ENCODE measurements at regions not wholly inside any gene's neighbourhood (a gene's known extent, or its start where the extent isn't known, plus 50 kb on each side); places are given as distances from the start of the nearest gene placed in this dataset.
"Not testable (repeated sequence)": the region's sequence is repeated elsewhere in the genome, so short reads cannot be mapped to it uniquely, and the experiment has no call there.

DNA sequence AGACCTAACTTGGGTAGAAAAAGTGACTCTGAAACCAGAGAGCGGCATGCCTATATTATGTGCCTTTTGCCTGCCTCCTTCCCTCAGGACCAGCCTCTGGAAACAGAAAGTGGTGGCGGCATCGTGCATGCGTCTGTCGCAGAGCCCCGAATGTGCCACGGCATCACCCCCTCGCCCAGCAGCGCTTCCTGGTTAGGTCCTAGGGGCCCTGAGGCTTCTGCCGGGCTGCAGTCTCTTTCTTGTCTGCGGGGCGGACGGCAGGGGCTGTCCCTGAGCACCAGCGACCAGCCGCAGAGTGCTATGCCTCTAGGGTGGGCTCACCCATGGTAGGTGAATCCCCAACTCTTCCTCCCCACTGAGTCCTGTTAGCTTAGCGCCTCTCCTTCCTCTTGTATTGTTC lies 68.7 kb downstream of the VSIG4 start:
- no peak for DNase-seq

DNA sequence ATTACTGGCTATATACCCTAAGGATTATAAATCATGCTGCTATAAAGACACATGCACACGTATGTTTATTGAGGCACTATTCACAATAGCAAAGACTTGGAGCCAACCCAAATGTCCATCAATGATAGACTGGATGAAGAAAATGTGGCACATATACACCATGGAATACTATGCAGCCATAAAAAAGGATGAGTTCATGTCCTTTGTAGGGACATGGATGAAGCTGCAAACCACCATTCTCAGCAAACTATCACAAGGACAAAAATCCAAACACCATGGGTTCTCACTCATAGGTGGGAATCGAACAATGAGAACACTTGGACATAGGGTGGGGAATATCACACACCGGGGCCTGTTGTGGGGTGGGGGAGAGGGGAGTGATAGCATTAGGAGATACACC lies 72.7 kb downstream of the VSIG4 start:
- not testable (repeated sequence) for DNase-seq

DNA sequence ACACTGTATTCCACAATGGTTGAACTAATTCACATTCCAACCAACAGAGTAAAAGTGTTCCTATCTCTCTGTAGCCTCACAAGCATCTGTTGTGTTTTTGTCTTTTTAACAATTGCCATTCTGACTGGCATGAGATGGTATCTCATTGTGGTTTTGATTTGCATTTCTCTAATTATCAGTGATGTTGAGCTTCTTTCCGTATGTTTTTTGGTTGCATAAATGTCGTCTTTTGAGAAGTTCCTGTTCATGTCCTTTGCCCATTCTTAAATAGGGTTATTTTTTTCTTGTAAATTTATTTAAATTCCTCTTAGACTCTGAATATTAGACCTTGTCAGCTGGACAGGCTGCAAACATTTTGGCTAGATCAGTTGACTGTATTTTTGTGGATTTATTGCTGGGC lies 78.2 kb downstream of the VSIG4 start:
- no peak for DNase-seq

DNA sequence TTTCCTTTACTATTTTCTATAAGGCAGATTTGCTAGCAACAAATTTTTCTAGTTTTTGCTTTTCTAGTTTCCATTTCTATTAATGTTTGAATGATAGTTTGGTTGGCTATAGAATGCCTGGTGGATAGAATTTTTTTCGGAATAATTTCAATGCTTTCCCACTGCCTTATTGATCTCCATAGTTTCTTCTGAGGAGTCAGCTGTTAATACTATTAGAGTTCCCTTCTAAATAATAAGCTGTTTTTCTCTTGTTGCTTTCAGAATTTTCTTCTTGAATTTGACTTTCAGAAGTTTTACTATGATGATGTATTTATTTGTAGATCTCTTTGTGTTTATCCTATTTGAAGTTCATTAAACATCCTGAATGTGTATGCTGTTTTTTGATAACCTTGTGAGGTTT lies 91.8 kb downstream of the VSIG4 start:
- no peak for DNase-seq

DNA sequence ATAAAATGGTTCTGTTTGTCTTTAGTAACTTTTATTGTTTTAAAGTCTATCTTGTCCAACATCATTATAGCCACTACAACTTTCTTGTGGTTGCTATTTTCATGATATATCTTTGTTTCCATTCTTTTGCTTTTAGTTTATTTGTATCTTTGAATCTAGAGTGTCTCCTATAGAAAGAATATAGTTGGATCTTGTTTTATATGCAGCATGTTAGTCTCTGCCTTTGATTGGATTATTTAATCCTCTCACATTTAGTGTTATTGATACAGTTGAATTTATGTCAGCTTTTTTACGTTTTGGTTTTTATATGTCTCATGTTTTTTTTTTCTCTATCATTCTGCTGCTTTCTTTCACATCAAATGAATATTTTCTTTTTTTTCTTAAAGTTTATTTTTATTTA lies 98.1 kb downstream of the VSIG4 start:
- no peak for DNase-seq

DNA sequence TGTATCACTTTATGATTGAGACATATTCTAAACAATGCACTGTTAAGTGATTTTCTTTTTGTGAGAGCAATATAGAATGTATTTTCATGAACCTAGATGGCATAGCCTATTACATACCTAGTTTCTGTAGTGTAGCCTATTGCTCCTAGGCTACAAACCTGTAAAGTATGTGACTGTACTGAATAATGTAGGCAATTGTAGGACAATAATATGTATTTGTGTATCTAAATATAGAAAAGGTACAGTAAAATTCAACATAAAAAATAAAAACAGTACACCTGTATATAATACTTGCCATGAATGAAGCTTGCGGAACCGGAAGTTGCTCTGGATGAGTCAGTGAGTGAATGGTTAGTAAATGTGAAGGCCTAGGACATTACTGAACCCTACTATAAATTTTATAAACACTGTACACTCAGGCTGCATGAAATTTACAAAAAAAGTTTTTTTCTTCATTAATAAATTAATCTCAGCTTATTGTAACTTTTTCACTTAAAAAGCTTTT lies 106.7 kb downstream of the VSIG4 start:
- no peak for DNase-seq

DNA sequence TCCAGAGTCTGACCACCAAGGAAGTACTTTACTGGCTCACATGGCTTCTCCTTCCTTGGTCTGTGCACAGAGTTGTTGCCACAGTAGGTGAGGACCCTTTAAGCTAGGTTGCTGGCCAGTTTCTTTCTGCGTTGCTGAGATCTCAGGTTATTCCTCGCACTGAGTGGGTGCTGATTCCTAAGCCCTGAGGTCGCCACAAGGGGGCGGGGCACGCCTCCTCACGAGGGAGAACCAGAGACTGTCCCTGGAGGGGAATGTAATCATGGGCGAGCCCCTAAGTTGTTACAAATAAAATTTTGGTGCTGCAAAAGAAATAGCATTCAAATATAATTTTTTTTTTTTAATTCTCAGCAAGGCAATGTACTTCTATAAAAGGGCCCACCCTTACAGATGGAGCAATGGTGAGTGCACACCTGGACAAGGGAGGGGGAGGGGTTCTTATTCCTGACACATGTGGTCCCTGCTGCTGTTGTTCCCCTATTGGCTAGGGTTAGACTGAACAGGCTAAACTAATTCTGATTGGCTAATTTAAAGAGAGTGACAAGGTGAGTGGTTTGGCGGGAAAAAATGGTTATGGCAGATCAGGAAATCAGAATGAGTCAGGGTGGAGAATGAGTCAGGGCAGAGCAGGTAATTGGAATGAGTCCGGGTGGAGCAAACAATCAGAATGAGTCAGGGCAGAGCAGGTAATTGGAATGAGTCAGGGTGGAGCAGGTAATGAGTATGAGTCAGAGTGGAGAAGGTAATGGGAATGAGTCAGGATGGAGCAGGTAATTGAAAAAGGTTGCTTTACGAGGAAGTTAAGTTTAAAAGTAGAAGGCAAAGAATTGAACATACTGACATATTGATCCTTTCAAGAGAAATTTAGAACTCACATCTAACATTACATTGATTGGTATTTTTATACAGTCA lies 107.5 kb downstream of the VSIG4 start:
- no peak for DNase-seq

DNA sequence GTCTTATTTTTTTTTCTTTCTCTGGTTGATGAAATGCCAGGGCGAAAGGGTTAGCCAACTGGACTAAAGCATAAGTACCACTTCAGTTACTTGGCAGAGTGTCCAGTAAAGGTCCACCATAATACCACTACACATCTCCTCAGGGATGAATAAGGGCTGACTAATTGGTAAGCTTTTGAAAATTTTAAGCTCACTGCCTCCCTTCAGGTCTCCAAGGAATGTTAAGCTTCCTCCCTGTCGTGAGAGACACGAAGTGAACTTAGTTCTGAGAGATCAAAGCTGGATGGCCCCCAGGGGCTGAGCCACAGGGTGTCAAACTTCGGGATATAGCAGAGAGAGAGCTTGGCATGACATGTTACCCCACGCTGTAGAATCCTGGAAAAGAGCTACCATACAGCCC lies 111.4 kb downstream of the VSIG4 start:
- DNase-seq: no peak

DNA sequence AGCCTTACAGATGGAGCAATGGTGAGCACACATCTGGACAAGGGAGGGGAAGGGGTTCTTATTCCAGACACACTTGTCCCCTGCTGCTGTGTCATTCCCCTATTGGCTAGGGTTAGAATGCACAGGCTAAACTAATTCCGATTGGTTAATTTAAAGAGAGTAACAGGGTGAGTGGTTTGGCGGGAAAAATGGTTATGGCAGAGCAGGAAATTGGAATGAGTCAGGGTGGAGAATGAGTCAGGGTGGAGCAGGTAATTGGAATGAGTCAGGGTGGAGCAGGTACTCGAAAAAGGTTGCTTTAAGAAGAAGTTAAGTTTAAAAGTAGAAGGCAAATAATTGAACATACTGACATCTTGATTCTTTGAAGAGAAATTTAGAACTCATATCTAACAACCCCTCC lies 112.5 kb downstream of the VSIG4 start:
- not testable (repeated sequence) for DNase-seq

DNA sequence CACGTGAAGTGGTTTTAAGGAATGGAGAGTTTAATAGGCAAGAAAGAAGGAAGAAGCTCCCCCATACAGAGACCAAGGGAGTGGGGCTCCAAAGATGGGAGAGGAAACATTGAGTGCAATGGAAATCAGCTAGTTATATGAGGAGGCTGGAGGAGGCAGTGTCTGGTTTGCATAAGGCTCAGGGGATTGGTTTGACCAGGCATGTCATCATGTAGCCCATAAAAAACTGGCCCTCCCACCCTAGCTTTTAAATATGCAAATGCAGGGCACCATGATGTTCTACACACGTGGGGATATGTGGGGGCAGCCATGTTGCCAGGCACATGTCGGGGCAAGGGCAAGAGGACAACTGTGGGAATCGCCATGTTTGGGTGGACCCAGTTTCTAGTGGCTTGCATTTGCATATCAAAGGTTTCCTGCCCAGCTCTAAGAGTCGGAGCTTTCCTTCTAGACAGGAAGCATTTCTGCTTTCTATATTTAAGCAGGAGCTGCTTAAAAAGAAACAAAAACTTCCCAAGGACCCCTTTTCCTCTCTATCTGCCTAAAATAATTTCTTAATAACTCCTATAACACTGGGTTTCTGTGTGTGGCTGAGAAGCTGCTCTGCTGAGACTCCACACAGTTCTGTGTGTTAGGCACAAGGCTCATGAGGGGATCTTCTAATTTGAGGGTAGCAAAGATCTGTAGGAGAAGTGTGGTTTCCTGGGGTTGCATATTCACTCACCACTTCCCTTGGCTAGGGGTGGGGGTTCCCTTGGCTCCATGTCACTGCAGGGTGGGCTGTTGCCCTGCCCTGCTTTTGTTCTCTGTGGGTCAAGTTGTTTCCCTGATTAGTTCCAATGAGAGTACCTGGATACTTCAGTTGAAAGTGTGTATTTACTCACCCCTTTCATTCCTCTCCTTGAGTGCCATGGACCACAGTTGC lies 113.5 kb downstream of the VSIG4 start:
- DNase-seq: peak; percentile 55

DNA sequence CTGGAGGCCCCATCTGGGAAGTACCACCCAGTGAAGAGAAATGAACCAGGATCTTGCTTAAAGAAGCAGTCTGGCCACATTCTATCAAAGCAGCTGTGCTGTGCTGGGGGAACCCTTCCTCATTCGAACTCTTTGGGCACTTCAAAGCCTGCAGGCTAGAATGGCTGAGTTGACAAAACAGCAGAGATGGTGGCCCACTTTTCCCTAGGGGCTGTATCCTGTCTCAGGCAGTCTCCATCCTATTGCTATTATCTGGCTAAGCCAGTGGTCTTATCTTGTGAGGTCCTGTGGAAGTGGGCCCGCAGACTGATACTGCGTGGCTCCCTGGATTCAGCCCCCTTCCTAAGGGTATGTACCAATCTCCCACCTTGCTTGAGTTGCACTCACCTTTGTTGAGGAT lies 114.3 kb downstream of the VSIG4 start:
- no peak for DNase-seq

DNA sequence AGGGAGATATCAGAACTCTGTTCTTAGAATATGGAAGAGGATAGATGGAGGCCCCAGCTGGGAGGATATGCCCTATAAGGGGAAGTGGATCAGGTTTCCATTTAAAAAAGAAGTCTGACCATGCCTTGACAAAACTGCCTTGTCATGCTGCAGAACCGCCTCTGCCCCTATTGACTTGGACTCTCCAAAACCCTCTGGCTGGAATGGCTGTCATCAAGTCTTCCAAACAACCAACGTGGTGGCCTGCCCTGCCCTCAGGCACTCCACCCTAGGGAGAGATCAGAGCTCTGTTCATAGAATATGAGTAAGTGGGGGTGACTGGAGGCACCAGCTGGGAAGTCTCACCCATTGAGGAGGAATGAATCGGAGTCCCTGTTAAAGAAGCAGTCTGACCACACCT lies 114.9 kb downstream of the VSIG4 start:
- DNase-seq: peak; percentile 25

DNA sequence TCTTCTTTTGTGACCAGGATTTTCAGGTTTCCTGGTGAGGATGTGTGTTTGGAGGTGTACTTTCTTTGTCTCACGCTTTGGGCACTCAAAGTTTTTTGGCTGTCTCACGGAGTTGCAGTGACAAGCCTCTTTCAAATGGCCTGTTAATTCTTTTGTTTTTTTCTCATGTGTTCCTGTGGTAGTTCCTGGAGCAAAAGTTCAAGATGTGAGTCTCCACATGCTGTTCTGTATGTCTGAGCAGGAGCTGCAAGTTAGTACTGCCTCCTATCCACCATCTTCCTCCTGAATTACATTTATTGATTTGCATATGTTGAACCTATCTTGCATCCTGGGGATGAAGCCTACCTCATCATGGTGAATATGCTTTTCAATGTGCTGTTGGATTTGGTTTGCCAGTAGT lies 118.5 kb downstream of the VSIG4 start:
- DNase-seq: no peak

DNA sequence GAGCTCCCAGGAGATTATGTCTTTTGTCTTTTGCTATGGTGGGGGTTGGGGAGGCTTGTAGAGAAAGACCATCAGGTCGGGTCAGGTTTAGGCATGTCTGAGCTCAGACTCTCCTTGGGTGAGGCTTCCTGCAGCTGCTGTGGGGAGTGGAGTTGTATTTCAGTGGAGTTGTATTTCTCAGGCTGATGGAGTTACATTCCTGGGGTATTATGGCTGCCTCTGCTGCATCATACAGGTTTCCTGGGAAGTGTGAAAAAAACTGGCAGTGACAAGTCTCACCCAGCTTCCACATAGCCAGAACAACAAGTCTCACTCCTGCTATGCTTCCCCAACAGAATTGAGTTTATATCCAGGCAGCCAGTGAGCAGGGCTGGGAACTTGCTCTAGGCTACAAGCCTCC lies 119.3 kb downstream of the VSIG4 start:
- DNase-seq: no peak

DNA sequence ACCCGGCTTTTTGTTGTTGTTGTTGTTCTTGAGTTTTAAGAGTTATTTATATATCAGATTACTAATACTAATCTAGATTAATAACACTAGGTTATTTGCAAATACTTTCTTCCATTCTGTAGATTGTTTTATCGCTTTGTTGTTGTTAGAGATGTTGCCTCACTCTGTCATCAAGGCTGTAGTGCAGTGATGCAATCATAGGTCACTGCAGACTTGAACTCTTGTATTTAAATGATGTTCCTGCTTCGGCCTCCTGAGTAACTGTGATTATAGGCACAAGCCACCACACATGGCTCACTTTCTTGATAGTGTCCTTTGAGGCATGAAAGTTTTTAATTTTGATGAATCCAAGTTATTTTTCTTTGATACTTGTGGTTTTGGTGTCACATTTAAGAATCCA lies 129.0 kb downstream of the VSIG4 start:
- DNase-seq: peak; percentile 16

DNA sequence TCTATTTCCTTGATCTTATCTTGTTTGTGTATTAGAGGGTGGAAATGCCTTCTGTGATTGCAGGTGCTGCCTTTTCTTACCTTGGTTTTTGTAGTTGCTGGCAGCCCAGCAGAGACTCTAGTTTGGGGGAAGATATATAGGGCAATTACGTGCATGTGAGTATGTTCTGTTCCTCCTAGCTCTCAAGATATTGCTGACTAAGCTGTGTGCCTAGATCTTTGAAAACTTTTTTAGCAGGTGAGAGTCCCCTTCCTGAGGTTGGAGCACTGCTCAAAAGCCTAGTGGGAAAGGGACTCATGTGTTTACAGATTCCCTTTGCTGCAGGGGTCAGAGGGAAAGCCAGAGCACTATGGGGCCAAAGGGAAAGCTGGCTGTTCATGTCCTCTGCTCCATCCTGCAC lies 136.1 kb downstream of the VSIG4 start:
- no peak for DNase-seq

DNA sequence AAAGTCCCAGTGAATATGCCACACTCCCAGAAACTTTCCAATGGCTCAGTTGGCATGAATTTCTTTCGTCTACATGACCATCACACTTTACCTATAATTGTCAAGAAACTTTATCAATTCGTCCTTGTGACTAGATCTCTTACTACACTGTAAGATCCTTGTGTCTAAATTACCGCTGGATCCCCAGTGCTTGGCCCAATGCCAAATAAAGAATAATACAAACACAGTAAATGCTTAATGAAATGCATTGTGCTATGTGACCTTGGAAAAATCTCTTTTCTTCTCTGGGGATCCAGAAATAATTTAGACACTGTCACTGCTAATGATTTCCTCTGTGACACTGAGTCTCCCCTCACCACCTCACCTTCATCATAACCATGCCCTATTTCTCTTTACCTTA lies 137.9 kb downstream of the VSIG4 start:
- no peak for DNase-seq

DNA sequence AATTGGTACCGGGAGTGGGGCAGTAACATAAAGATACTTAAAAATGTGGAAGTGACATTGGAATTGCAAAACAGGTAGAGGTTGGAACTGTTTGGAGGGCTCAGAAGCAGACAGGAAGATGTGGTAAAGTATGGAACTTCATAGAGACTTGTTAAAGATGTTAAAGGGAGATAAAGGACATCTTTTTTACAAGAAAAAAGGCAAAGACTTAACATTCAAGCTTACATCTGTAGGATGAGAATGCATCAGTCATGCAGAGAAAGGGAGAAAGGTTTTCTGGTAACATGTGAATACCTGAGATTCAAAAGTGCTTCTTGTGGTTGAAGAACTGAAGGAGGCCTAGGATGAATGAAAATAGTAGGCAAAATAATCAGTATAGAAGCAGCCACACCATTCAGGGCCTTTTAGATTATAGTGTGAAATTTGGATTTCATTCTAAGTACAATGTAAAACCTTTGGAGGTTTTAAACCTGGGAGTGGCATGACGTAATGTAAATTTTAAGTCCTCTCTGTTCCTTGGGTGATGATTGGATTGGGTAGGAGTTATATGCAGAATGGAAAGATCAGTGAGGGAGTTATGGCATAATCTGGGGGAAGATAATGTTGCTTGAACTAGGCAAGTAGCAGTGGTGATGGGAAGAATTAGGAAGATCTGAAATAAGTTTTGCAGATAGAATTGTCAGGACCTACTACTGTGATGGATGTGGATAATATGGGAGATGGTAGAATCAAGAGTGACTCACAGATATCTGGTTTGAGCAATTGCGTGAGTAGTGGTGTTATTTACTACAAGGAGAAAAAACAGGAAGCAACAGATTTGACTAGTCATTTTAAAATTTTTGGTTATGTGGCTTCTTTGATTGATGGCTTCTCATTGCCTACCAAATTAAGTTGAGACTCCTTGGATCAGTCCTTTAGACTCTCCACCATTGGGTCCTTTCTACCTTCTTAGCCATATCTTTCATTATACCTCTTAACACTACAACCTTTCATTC lies 138.7 kb downstream of the VSIG4 start:
- DNase-seq: peak; percentile 58

DNA sequence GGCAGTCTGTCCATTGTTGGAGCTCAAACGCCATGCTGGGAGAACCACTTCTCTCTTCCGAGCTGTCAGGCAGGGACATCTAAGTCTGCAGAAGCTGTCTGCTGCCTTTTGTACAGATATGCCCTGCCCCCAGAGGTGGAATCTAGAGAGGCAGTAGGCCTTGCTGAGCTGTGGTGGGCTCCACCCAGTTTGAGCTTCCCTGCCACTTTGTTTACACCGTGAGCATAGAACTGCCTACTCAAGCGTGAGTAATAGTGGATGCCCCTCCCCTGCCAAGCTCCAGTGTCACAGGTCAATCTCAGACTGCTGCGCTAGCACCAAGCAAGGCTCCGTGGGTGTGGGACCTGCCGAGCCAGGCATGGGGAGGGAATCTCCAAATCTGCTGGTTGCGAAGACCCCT lies 145.7 kb downstream of the VSIG4 start:
- DNase-seq: no peak

DNA sequence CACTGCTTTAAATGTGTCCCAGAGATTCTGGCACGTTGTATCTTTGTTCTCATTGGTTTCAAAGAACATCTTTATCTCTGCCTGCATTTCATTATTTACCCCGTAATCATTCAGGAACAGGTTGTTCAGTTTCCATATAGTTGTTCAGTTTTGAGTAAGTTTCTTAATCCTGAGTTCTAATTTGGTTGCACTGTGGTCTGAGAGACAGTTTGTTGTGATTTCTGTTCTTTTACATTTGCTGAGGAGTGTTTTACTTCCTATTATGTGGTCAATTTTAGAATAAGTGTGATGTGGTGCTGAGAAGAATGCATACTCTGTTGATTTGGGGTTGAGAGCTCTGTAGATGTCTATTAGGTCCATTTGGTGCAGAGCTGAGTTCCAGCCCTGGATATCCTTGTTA lies 148.1 kb downstream of the VSIG4 start:
- not testable (repeated sequence) for DNase-seq

DNA sequence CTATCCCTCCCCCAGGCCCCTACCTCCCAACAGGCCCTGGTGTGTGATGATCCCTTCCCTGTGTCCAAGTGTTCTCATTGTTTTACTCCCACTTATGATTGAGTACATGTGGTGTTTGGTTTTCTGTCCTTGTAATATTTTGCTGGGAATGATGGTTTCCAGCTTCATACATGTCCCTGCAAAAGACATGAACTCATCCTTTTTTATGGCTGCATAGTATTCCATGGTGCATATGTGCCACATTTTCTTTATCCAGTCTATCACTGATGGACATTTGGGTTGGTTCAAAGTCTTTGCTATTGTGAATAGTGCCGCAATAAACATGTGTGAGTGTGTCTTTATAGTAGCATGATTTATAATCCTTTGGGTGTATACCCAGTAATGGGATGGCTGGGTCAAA lies 151.7 kb downstream of the VSIG4 start:
- DNase-seq: not testable (repeated sequence)

DNA sequence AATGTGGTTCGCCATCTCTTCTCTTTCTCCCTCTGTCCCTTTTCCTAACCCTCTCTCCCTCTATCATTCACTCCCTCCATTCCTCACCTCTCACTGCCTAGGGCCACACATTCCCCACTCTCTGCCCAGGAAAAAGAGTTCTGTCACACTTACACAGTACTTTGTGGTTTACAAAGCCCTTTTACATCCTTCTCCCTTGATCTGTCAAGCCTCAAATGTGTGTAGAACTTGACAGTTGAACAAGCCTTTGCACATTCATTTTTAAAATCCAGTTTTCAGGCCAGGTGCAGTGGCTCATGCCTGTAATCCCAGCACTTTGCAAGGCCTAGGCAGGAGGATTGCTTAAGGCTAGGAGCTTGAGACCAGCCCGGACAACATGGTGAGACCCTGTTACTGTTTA lies 156.3 kb downstream of the VSIG4 start:
- no peak for DNase-seq
